HG02884 (cell line): ENCODE measurements at regions not wholly inside any gene's neighbourhood (a gene's known extent, or its start where the extent isn't known, plus 50 kb on each side); places are given as distances from the start of the nearest gene placed in this dataset.
"Not testable (repeated sequence)": the region's sequence is repeated elsewhere in the genome, so short reads cannot be mapped to it uniquely, and the experiment has no call there.

Source experiments
- ATAC-seq: cut with Tn5 transposase; IDR thresholded peaks from one replicate; pipeline ENCODE4 v1.9.1; 2021; ENCODE audit warnings: mild to moderate bottlenecking, moderate library complexity; ENCODE audit not compliant: unreplicated experiment

- no peak for ATAC-seq
Observed at GRCh38 chr14:87261621-87262020, 731.4 kb downstream of the GALC start.

- ATAC-seq, result no peak
Observed at GRCh38 chr14:87260460-87260859, 732.5 kb downstream of the GALC start.

- no peak for ATAC-seq
Observed at GRCh38 chr14:87257421-87257820, 735.6 kb downstream of the GALC start.

DNA sequence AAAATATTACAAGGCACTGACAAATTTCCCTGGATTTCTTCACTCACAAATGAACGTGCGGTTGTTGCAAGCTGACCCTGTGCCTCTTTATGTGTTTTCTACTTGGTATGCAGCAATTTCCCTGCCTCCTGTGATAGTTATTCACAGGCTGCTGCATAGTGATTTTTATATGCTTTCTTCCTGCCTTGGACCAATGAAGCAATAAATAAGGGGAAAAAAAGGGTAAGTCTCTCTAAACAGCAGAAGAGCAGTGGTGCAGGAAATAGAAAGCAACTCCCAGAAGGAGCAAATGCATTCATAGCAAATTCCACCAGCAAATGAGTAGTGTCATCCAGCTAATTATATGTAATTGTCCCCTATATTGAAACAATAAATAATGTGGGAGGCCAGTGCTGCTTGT lies 737.9 kb downstream of the GALC start:
- ATAC-seq, result no peak

DNA sequence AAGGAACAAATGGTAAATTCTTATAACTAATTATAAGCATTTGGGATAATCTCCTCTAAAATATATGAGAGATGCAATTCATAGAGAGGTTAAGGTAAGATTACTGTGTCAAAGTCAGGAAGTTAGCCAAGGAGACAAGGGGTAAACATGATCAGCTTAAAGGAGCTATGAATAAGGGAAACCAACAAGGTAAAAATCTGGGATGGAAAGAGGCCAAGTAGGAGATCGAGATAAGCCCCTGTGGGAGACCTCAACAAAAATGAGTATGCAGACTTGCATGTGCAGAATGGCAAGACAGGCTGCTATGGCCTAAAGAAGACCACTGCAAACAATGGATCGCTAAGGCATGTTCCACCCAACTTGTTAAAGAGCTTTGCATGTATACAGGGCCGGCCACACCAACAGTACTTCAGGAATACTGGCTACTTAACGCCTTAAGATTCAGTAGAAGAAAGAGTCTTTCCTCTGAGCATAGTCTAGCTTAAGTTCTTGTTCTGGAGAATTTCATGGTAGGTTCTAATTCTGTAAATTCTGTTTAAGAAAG lies 738.6 kb downstream of the GALC start:
- no peak for ATAC-seq

- not testable (repeated sequence) for ATAC-seq
Observed at GRCh38 chr14:87253791-87254190, 739.2 kb downstream of the GALC start.

DNA sequence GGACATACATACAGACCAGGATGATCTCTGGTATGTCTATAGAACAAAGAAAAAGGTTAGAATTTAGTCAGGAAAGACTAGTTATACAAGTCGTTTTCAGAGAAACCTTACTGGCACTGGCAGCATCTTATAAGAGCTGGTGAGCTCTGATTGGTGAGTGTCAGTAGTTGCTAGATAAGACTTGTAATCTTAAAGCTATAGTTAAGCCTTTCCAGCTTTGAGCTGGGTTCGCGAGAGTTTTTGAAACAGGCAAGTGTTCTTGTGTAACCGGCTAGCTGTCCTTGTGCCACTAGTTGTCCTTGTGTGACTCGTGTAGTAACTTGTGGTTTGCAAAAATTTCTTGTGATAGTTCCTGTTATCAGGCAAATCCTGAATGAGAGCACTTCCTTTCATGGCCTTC lies 740.9 kb downstream of the GALC start:
- no peak for ATAC-seq

- no peak for ATAC-seq
Observed at GRCh38 chr14:87251011-87251410, 742.0 kb downstream of the GALC start.

DNA sequence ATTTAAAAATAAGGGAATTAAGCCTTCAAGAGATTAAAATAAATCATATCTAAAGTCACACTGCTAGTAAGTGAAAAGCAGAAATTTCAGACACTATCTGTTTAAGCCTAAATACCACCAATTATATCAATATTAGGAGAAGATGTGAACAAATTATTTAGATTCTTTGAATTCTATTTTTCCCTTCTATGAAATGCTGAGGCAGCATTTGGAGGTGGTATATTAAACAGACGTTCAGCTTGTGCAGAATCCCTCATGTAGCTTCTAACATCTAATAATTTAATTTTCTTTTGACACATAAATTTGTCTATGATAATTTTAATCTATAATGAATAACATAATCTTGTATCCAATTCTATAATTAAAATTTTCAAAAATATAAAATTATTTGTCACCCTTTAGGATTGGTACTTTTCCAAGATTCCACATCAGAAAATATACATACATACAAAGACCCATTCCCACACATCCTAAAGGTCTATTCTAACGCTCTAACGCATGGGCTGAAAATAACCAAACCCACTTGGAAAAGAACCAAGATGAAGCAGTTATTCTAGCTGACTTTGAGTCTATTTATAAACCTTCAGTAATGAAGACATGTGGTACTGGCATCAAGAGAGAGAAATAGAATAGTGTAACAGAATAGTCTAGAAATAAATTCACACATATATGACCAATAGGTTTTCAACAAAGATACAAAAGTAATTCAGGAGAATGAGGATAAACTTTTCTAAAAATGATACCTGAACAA lies 751.8 kb downstream of the GALC start:
- no peak for ATAC-seq

DNA sequence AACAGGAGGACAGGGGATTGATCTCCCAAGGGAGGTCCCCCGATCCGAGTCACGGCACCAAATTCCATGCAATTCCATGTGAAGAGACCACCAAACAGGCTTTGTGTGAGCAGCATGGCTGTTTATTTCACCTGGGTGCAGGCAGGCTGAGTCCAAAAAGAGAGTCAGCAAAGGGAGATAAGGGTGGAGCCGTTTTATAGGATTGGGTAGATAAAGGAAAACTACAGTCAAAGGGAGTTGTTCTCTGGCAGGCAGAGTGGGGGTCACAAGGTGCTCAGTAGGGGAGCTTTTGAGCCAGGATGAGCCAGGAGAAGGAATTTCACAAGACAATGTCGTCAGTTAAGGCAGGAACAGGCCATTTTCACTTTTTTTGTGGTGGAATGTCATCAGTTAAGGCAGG lies 752.7 kb downstream of the GALC start:
- ATAC-seq, result not testable (repeated sequence)

GRCh38 chr14:87233806-87234384 lies 759.1 kb downstream of the GALC start:
- no peak for ATAC-seq

GRCh38 chr14:87233266-87233665 lies 759.7 kb downstream of the GALC start:
- no peak for ATAC-seq

DNA sequence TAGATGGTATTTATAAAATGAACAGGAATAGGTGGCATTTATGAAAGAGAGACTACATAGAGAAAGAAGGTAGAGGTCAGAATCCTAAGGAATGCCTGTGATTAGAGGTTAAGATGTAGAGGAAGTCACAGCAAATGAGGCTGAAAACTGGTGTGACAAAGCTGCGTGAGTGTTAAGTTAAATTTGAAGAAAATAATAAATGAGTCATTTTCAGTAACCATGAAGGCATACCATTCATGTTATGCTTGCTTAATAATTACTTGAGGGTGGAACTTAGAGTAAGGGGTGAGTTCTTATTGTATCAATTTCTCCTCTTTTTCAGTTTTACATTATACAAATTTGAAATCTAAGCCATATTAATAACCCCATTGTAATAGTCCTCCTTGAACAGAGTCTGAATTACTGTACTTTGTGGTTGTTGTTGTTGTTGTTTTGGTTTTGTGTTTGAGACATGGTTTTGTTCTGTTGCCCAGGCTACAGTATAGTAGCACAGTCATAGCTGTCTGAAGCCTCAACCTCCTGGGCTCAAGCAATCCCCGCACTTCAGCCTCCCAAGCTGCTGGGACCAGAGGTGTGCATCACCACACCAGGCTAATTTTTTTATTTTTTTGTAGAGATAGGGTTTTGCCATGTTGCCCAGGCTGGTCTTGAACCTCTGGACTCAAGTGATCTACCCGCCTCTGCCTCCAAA lies 761.5 kb downstream of the GALC start:
- no peak for ATAC-seq

GRCh38 chr14:87230726-87231125 lies 762.3 kb downstream of the GALC start:
- ATAC-seq, result no peak

GRCh38 chr14:87229131-87229530 lies 763.9 kb downstream of the GALC start:
- ATAC-seq, result no peak

DNA sequence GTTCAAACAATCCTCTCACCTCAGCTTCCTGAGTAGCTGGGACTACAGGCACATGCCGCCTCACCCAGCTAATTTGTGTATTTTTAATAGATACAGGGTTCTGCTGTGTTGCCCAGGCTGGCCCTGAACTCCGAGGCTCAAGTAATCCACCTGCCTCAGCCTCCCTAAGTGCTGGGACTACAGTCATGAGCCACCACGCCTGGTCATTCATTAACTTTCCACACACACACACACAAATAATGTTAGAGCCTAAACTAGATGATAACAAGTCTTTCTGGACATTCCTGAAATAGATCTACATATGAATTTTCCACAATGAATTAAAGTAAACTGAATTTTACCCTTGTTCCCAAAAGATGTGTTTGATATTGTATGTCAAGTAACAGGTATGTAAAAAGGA lies 776.0 kb downstream of the GALC start:
- no peak for ATAC-seq

DNA sequence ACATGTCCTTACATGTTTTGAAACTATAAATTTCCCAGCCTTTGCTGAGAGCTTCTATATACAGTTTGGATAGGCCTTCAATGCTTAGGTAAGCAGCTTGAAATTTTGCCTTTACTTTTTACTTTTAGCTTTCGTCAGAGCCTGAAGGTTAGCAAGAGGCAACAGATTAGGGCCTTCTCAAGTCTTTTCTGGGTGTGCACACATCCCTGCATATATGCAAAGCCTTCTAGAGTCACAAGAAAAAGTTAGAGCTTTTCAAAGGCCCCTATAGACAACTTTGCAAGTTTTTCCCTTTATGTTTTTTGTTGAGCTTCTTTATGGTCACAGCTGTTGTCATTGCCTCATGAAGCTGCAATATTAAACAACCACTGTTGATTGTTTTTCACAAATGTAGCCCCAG lies 778.4 kb downstream of the GALC start:
- ATAC-seq, result no peak

GRCh38 chr14:87207756-87208155 lies 785.2 kb downstream of the GALC start:
- no peak for ATAC-seq

- no peak for ATAC-seq
Observed at GRCh38 chr14:87205811-87206210, 787.2 kb downstream of the GALC start.

DNA sequence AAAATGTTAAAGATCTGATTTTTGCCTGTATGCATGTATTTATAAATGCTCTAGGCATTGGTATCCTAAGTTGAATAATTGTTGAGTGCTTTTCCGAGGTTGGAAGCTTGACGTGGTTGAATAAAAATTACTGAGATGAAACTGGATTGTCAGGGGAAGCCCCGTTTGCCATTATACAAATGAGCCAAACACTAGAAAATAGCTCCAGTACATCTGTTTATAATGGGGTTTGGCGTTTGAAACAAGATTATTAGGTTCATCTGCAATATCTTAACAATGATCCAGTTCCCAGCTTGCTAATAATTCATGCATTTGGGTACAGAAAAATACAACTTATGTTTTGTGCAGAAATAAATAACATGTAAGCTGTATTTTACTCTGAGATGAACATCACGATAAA lies 789.6 kb downstream of the GALC start:
- ATAC-seq, result no peak

GRCh38 chr14:87199381-87199780 lies 793.6 kb downstream of the GALC start:
- no peak for ATAC-seq

GRCh38 chr14:87196436-87196835 lies 796.5 kb downstream of the GALC start:
- no peak for ATAC-seq
